ENCODE measurements at regions not wholly inside any gene's neighbourhood (a gene's known extent, or its start where the extent isn't known, plus 50 kb on each side); places are given as distances from the start of the nearest gene placed in this dataset.

DNA sequence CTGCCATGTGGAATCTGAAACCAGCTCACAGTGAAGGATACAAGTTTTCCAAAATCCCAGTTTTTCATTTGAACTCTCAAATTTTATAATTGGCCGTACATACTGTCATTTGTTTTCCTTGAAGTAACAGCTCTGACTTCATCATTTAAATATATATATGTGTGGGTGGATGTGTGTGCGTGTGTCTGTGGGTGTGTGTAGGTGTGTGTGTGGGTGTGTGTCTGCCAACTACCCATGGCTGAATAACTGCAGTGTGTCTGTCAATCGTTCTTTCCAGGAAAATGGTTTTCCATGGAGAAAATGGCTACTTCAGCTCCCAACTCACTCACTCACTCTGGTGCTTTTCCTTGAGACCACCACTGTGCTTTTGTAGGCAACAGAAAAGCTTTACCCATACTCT is 169.0 kb downstream of the PLPP3 start:
- H3K9me3 Mint-ChIP-seq: no peaks in the 10 kb centered on the region
- H3K36me3 Mint-ChIP-seq (ENCODE audit: low read depth): no peaks in the 10 kb centered on the region
- H3K27me3 Mint-ChIP-seq (ENCODE audit: low read depth): no peaks in the 10 kb centered on the region
- H3K4me1 Mint-ChIP-seq (ENCODE audit: low read depth): no peaks in the 10 kb centered on the region
- H3K27ac Mint-ChIP-seq: no peak overlapping the region
- H3K4me3 Mint-ChIP-seq: no peak overlapping the region

DNA sequence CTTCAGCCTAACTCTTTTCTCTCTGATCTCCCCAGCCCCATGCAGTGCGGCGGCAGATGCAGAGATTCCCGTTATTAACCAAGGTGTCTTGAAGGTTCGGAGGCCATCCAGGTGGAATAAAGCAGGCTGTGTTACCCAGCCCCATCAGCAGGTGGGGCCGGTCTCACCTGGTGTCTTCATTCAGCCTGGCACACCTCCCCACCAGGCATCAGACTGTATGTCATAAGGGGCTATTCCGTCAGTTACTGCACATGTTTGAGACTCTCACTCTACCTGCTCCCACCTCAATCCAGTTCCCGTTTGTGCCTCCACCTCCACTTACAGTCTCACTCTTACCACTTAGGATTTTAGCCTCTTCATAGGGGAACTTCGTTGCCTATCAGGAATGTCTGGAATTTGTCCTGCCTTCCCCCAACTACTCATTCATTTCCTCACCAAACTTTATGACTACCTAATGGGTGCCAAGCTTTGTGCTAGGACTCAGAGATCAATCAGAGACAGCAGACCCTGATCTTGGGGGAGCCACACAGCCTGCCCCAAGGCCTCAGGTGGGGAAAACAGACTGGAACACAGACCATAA is 170.2 kb downstream of the PLPP3 start:
- H3K27me3 Mint-ChIP-seq (ENCODE audit: low read depth): no peaks in the 10 kb centered on the region
- no peaks in the 10 kb centered on the region for H3K36me3 Mint-ChIP-seq (ENCODE audit: low read depth)
- H3K4me3 Mint-ChIP-seq: no peak overlapping the region
- no peaks in the 10 kb centered on the region for H3K9me3 Mint-ChIP-seq
- H3K27ac Mint-ChIP-seq: no peak overlapping the region
- H3K4me1 Mint-ChIP-seq (ENCODE audit: low read depth): no peaks in the 10 kb centered on the region

DNA sequence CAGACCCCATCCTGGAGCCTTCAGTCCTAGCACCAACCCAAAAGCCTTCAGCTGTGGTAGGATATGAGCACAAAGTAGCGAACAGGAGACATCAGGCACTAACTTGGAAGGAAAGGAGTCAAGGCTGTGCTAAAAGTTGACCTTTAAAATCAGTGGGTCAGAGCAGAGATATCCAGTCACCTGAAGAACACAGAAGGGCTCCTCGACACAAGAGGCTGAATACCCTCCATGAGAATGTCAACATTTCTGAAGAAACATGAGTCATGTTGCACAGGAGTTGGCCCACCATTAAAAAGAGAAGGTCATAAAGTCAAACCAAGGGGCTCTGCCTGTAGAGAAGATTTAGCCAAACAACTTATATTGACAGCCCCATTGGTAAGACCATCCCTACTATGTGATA is 172.5 kb downstream of the PLPP3 start:
- no peaks in the 10 kb centered on the region for H3K9me3 Mint-ChIP-seq
- no peaks in the 10 kb centered on the region for H3K36me3 Mint-ChIP-seq (ENCODE audit: low read depth)
- H3K4me1 Mint-ChIP-seq (ENCODE audit: low read depth): no peaks in the 10 kb centered on the region
- H3K4me3 Mint-ChIP-seq: no peak overlapping the region
- H3K27ac Mint-ChIP-seq: no peak overlapping the region
- no peaks in the 10 kb centered on the region for H3K27me3 Mint-ChIP-seq (ENCODE audit: low read depth)

DNA sequence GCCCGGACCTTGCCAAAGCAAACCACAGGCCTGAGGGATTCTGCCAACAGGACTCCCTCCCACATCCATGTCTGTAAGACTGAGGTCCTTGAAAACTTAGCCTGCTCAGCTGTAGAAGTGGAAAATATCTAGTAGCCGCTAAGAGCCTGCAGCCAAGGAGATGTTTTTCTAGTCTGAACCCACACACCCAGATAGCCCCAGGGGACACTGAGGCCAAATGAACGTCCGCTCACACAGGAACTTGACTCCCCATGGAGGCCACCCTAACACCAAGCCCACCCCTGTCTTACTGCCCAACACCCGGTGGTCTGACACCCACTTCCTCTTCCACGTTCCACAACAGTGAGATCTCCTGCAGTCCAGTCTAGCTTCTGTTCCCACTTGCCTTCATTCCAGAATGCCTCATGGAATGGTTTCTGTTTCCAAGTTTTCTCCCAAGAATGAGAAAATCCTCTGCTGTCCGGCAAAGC is 174.8 kb downstream of the PLPP3 start:
- Mint-ChIP-seq H3K9me3 (no peaks in the 10 kb centered on the region), H3K27ac (no peak overlapping the region)

GRCh38 chr1:56404066-56404465 is 175.3 kb downstream of the PLPP3 start:
- Mint-ChIP-seq H3K4me1 (ENCODE audit: low read depth) (no peaks in the 10 kb centered on the region), H3K9me3 (no peaks in the 10 kb centered on the region)

More for the DNA sequence above, 174.8 kb downstream of the PLPP3 start:
- Mint-ChIP-seq H3K27me3 (ENCODE audit: low read depth) (no peaks in the 10 kb centered on the region), H3K4me1 (ENCODE audit: low read depth) (no peaks in the 10 kb centered on the region), H3K36me3 (ENCODE audit: low read depth) (no peaks in the 10 kb centered on the region), H3K4me3 (no peak overlapping the region)

GRCh38 chr1:56403321-56403720 is 176.0 kb downstream of the PLPP3 start:
- Mint-ChIP-seq H3K27ac (no peak overlapping the region), H3K9me3 (no peaks in the 10 kb centered on the region), H3K4me3 (no peak overlapping the region), H3K36me3 (ENCODE audit: low read depth) (no peaks in the 10 kb centered on the region), H3K27me3 (ENCODE audit: low read depth) (no peaks in the 10 kb centered on the region), H3K4me1 (ENCODE audit: low read depth) (no peaks in the 10 kb centered on the region)

More at GRCh38 chr1:56404066-56404465, 175.3 kb downstream of the PLPP3 start:
- H3K4me3 Mint-ChIP-seq: no peak overlapping the region
- H3K27me3 Mint-ChIP-seq (ENCODE audit: low read depth): no peaks in the 10 kb centered on the region
- no peaks in the 10 kb centered on the region for H3K36me3 Mint-ChIP-seq (ENCODE audit: low read depth)
- H3K27ac Mint-ChIP-seq: no peak overlapping the region

GRCh38 chr1:56401191-56401590 is 178.2 kb downstream of the PLPP3 start:
- no peaks in the 10 kb centered on the region for H3K9me3 Mint-ChIP-seq
- no peak overlapping the region for H3K27ac Mint-ChIP-seq
- no peak overlapping the region for H3K4me3 Mint-ChIP-seq
- H3K36me3 Mint-ChIP-seq (ENCODE audit: low read depth): no peaks in the 10 kb centered on the region
- no peaks in the 10 kb centered on the region for H3K27me3 Mint-ChIP-seq (ENCODE audit: low read depth)
- no peaks in the 10 kb centered on the region for H3K4me1 Mint-ChIP-seq (ENCODE audit: low read depth)

DNA sequence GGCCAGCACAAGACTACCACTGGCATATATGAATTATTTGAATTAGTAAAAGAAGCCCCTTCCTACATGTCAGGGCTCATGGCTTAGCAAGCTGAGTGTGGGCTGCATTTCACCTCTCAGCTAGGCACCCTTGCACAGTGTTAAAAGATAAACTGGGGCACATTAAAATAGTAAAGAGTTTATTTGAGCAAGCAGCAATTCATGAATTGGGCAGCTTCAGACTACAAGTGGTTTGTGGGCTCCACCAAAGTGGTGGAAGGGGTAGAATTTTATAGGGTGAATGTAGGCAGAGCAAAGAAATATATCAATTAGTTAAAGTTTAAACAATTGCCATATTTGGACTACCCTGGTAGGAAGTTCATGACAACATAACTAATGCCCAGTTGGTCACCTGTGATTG is 178.8 kb downstream of the PLPP3 start:
- Mint-ChIP-seq H3K27ac (no peak overlapping the region), H3K9me3 (no peaks in the 10 kb centered on the region), H3K4me1 (ENCODE audit: low read depth) (no peaks in the 10 kb centered on the region), H3K27me3 (ENCODE audit: low read depth) (no peaks in the 10 kb centered on the region), H3K4me3 (no peak overlapping the region), H3K36me3 (ENCODE audit: low read depth) (no peaks in the 10 kb centered on the region)

- H3K4me3 Mint-ChIP-seq: no peak overlapping the region
- H3K36me3 Mint-ChIP-seq (ENCODE audit: low read depth): no peaks in the 10 kb centered on the region
- H3K27ac Mint-ChIP-seq: no peak overlapping the region
- no peaks in the 10 kb centered on the region for H3K4me1 Mint-ChIP-seq (ENCODE audit: low read depth)
- H3K9me3 Mint-ChIP-seq: no peaks in the 10 kb centered on the region
- no peaks in the 10 kb centered on the region for H3K27me3 Mint-ChIP-seq (ENCODE audit: low read depth)
These were observed 179.6 kb downstream of the PLPP3 start for GRCh38 chr1:56399795-56400194.

GRCh38 chr1:56399326-56399725 is 180.0 kb downstream of the PLPP3 start:
- Mint-ChIP-seq H3K27ac (no peak overlapping the region), H3K4me3 (no peak overlapping the region), H3K27me3 (ENCODE audit: low read depth) (no peaks in the 10 kb centered on the region), H3K9me3 (no peaks in the 10 kb centered on the region), H3K4me1 (ENCODE audit: low read depth) (no peaks in the 10 kb centered on the region), H3K36me3 (ENCODE audit: low read depth) (no peaks in the 10 kb centered on the region)

DNA sequence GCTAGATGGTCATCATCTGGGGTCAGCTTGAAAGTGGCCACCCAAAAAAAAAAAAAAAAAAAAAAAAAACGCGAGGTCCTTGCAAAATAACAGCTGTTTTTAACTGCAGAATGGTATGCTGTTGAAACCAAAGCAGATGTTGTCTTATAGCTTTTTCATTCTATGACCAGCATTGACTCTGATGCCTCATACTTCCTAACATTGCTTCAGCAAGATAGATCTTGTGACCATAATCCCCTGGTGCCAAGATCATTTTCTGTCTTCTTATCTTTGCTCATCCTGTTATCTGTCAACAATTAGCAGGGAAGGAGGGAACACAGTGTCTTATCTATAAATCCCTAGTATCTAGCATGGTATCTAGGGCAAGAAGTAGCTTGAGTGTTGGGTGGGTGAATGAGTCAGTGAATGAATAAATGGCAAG is 181.5 kb downstream of the PLPP3 start:
- H3K27me3 Mint-ChIP-seq (ENCODE audit: low read depth): no peaks in the 10 kb centered on the region
- H3K4me3 Mint-ChIP-seq: no peak overlapping the region
- H3K27ac Mint-ChIP-seq: no peak overlapping the region
- H3K4me1 Mint-ChIP-seq (ENCODE audit: low read depth): no peaks in the 10 kb centered on the region
- H3K9me3 Mint-ChIP-seq: no peaks in the 10 kb centered on the region
- no peaks in the 10 kb centered on the region for H3K36me3 Mint-ChIP-seq (ENCODE audit: low read depth)

DNA sequence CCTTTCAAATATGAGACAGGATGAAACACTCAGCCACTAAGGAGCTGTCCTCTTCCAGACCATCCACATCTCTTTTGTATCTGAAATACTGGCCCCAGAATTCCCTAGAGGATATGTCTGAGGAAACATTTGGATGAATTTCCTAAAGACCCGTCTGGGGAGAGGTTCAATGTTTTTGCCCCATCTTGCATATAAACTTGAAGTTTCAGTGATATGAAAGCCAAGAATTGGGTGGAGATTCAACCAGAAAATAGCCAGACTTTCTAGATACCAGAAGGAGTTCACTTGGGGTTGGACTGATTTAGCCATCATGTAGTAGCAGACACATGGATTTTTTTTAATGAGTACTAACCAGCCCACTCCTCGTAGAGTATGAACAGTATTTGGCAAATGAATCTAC is 182.0 kb downstream of the PLPP3 start:
- H3K27ac Mint-ChIP-seq: no peak overlapping the region
- H3K27me3 Mint-ChIP-seq (ENCODE audit: low read depth): no peaks in the 10 kb centered on the region
- H3K36me3 Mint-ChIP-seq (ENCODE audit: low read depth): no peaks in the 10 kb centered on the region
- no peak overlapping the region for H3K4me3 Mint-ChIP-seq
- H3K9me3 Mint-ChIP-seq: no peaks in the 10 kb centered on the region
- H3K4me1 Mint-ChIP-seq (ENCODE audit: low read depth): no peaks in the 10 kb centered on the region

DNA sequence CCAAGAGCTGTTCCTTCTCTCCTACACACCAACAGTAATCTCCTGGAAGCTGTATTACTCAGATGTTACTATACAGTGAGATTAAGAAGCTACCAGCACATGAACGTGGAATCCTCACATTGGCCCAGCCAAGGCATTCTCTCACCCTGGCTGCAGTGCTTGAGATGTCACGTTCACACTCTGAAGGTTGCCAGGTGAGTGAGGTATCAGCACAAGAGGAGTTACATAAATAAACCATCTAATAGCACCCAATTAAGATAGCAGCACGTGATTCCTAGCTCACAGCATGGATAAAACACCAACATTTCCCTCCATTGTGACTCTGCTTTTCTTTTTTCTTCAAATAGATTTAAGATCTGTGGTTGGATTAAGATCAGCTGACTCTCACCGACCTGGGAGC is 182.8 kb downstream of the PLPP3 start:
- H3K4me1 Mint-ChIP-seq (ENCODE audit: low read depth): no peaks in the 10 kb centered on the region
- H3K27me3 Mint-ChIP-seq (ENCODE audit: low read depth): no peaks in the 10 kb centered on the region
- no peak overlapping the region for H3K4me3 Mint-ChIP-seq
- no peak overlapping the region for H3K27ac Mint-ChIP-seq
- no peaks in the 10 kb centered on the region for H3K9me3 Mint-ChIP-seq
- no peaks in the 10 kb centered on the region for H3K36me3 Mint-ChIP-seq (ENCODE audit: low read depth)

DNA sequence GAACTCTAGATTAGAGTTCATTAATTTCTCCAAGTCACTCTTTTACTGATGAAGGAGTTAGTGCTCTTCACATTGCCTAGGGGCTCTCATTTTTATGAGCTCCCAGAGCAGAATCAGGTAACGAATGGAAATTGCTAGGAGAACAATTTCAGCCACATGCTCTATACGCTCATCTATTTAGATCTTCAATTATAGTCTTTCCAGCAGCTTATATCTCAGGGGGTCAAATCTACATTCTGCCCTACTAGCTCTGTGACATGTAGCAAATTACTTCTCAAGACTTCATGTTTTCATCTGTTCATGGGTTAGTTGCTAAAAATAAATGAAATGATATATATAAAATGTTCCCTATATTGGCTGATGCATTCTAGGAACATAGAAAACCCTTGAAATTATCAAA is 183.6 kb downstream of the PLPP3 start:
- H3K9me3 Mint-ChIP-seq: no peaks in the 10 kb centered on the region
- H3K27me3 Mint-ChIP-seq (ENCODE audit: low read depth): no peaks in the 10 kb centered on the region
- H3K4me1 Mint-ChIP-seq (ENCODE audit: low read depth): no peaks in the 10 kb centered on the region
- no peaks in the 10 kb centered on the region for H3K36me3 Mint-ChIP-seq (ENCODE audit: low read depth)
- no peak overlapping the region for H3K27ac Mint-ChIP-seq
- H3K4me3 Mint-ChIP-seq: no peak overlapping the region

GRCh38 chr1:56394298-56394697 is 185.1 kb downstream of the PLPP3 start:
- H3K27ac Mint-ChIP-seq: no peak overlapping the region

More at GRCh38 chr1:56394298-56394697, 185.1 kb downstream of the PLPP3 start:
- Mint-ChIP-seq H3K4me3 (no peak overlapping the region), H3K4me1 (ENCODE audit: low read depth) (no peaks in the 10 kb centered on the region), H3K9me3 (no peaks in the 10 kb centered on the region), H3K36me3 (ENCODE audit: low read depth) (no peaks in the 10 kb centered on the region), H3K27me3 (ENCODE audit: low read depth) (no peaks in the 10 kb centered on the region)

Data from T-helper 1 cell treated with Interleukin-12 subunit alpha and Interleukin-12 subunit beta and Interleukin-4 antibody, amounts not matched to agents 30 μg/mL and 1 μg/mL, for 36 hours (primary cell).